Spleen (tissue), 11 donors: ENCODE measurements at regions not wholly inside any gene's neighbourhood (a gene's known extent, or its start where the extent isn't known, plus 50 kb on each side); places are given as distances from the start of the nearest gene placed in this dataset.

ENCODE experiments used
- DNase-seq: peaks from one replicate; pipeline ENCODE4 v3.0.0-alpha.2; 2020
- H3K27ac ChIP-seq, 8 donors: fragments of 200-600 bp; sonication (generic) in 7 of 8; 1 replicate in 4 of 8; 2 replicates in 4 of 8; pipeline versions ENCODE4 v1.5.0 to v1.8.0; 2016 to 2021; ENCODE audit warnings: inconsistent platforms in 4 of 8, mild to moderate bottlenecking in 4 of 8, moderate library complexity in 1 of 8
- H3K27me3 ChIP-seq, 7 donors: fragments of 200-600 bp; sonication (generic) in 6 of 7; replicated peaks in 1 of 7; 1 replicate in 4 of 7; 2 replicates in 3 of 7; pipeline versions ENCODE4 v1.5.0 to v1.8.0; 2016 to 2021; ENCODE audit warnings: inconsistent platforms in 3 of 7, mild to moderate bottlenecking in 1 of 7
- H3K36me3 ChIP-seq, 6 donors: fragments of 200-600 bp; sonication (generic) in 5 of 6; 1 replicate in 4 of 6; 2 replicates in 2 of 6; pipeline versions ENCODE4 v1.5.0 to v1.8.0; 2016 to 2021; ENCODE audit warnings: inconsistent platforms in 2 of 6
- H3K4me1 ChIP-seq, 6 donors: fragments of 200-600 bp; sonication (generic) in 5 of 6; 1 replicate in 3 of 6; 2 replicates in 3 of 6; pipeline versions ENCODE4 v1.5.0 to v1.8.0; 2016 to 2021; ENCODE audit warnings: inconsistent platforms in 3 of 6
- H3K4me3 ChIP-seq, 8 donors: fragments of 200-600 bp; sonication (generic) in 7 of 8; 1 replicate in 4 of 8; 2 replicates in 4 of 8; pipeline versions ENCODE4 v1.5.0 to v1.8.0; 2016 to 2021; ENCODE audit warnings: inconsistent platforms in 4 of 8, mild to moderate bottlenecking in 4 of 8, moderate library complexity in 2 of 8
- H3K9me3 ChIP-seq, 8 donors: fragments of 200-600 bp; sonication (generic) in 7 of 8; 1 replicate in 4 of 8; 2 replicates in 4 of 8; pipeline versions ENCODE4 v1.5.0 to v1.8.0; 2016 to 2021; ENCODE audit warnings: inconsistent platforms in 4 of 8
- CTCF ChIP-seq, 11 experiments: fragments of 200-600 bp in 7 of 11; fragments of 450-650 bp in 4 of 11; sonication (generic) in 4 of 11; IDR thresholded peaks in 8 of 11; conservative IDR thresholded peaks in 3 of 11; 1 replicate in 7 of 11; 2 replicates in 4 of 11; pipeline versions ENCODE4 v1.4.0 to v1.8.0; 2016 to 2021; ENCODE audit warnings: antibody characterized with exemption in 11 of 11, inconsistent platforms in 4 of 11, mild to moderate bottlenecking in 1 of 11
- POLR2A ChIP-seq, 3 donors: fragments of 450-650 bp; IDR thresholded peaks; one replicate each; pipeline ENCODE4 v1.5.1; 2017; ENCODE audit warnings: antibody characterized with exemption in 3 of 3, mild to moderate bottlenecking in 1 of 3
- POLR2AphosphoS5 ChIP-seq, 3 donors: sonication (generic); formaldehyde crosslinking; IDR thresholded peaks; one replicate each; pipeline ENCODE4 v1.5.1; 2017; ENCODE audit warnings: antibody characterized with exemption in 3 of 3
- WGBS, 5 donors: extraction: QIAGEN DNeasy Blood & Tissue Kit in 3 of 5; methylation state at CpG; one replicate each; pipeline versions ENCODE4 v1.1.5 to v1.1.7; 2013 to 2018; 5-methylcytosine and 5-hydroxymethylcytosine counted together
- intact Hi-C: fragments of 100-400 bp; cut with DNase I; formaldehyde crosslinking; loops from one replicate; pipeline ENCODE4 v1.15.0; 2023; ENCODE audit warnings: low total_unique reads
- donor health status: healthy with polysubstance abuse.
- donor health status: DM: no; HTN: no; CAD: no; lungs with moderate emphysema.
- donor health status: DM: no; HTN: no; CAD: no.
- donor health status: Bipolar disorder and iron deficiency.
- donor health status: healthy.
- donor health status: DM: no; HTN: no; CAD: no.
- donor health status: DM: yes; HTN: yes; CAD: no.

GRCh38 chr21:41655259-41655658 lies 111.6 kb downstream of the RIPK4 start:
- Histone ChIP-seq H3K36me3 (no peaks in the 10 kb centered on the region), H3K27ac (no peak overlapping the region), H3K27me3 (peaks cover 0 to 22% (median 0%) of the 10 kb centered on the region in 7 donors), H3K4me1 (peaks cover 0 to 15% (median 11%) of the 10 kb centered on the region in 6 donors), H3K9me3 (no peaks in the 10 kb centered on the region), H3K4me3 (no peak overlapping the region)
- TF ChIP-seq POLR2A (IDR thresholded peaks at IDR 0.05) (no peak), POLR2AphosphoS5 (IDR thresholded peaks at IDR 0.05) (no peak), CTCF (IDR thresholded peaks at IDR 0.05 in 8 of 11, conservative IDR thresholded peaks at IDR 0.05 in 3 of 11) (no peak)
- DNase-seq: no peak
- 52 to 77% (median 62%) methylated on average over 4 of the region's 4 CpGs for WGBS, 5 donors
- intact Hi-C loops: no loop called here

- TF ChIP-seq POLR2A (IDR thresholded peaks at IDR 0.05): no peak
- TF ChIP-seq POLR2AphosphoS5 (IDR thresholded peaks at IDR 0.05): no peak
- no peak for TF ChIP-seq CTCF (IDR thresholded peaks at IDR 0.05 in 8 of 11, conservative IDR thresholded peaks at IDR 0.05 in 3 of 11)
- peaks cover 0 to 11% (median 0%) of the 10 kb centered on the region in 7 donors for H3K27me3 ChIP-seq
- 87 to 98% (median 92%) methylated on average over 3 of the region's 3 CpGs for WGBS, 5 donors
- intact Hi-C loops: no loop called here
- H3K27ac ChIP-seq: no peak overlapping the region
- peaks cover 0 to 15% (median 11%) of the 10 kb centered on the region in 6 donors for H3K4me1 ChIP-seq
- no peaks in the 10 kb centered on the region for H3K36me3 ChIP-seq
- H3K4me3 ChIP-seq: no peak overlapping the region
- DNase-seq: no peak
- H3K9me3 ChIP-seq: no peaks in the 10 kb centered on the region
Observed at GRCh38 chr21:41653954-41654491, 112.8 kb downstream of the RIPK4 start.

DNA sequence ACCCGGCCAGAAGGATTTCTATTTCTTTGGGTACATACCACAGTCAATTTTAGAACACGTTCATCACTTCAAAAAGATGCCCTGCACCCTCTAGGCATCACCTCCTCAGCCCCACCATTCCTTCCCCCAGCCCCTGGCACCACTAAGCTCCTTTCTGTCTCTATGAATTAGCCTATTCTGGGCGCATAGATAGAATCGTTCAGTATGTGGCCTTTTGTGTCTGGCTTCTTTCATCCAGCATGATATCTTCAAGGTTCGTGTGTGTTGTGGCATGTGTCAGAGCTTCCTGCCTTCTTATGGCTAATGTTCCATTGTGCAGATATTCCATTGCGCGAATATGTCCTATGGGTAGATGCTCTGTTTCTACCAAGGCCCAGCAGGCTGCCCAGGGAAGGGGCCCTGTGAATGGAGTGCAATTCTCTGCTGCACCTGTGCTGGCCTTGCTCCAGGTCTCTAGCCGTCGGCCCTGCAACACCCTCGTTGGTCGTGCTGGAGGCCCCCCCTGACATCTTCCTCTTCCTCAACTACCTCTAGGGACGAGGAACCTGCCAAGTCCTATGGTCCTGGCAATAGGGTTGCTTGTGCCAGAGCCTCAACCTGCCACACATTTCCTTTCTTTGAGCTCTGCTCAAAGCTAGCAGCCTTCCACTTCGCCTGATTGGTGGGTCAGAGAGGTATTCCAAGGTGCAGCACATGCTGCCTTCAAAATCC lies 113.5 kb downstream of the RIPK4 start:
- intact Hi-C loops: no loop called here
- Histone ChIP-seq H3K9me3 (no peaks in the 10 kb centered on the region), H3K4me1 (peaks cover 0 to 15% (median 11%) of the 10 kb centered on the region in 6 donors), H3K36me3 (no peaks in the 10 kb centered on the region), H3K27me3 (peaks cover 0 to 11% (median 0%) of the 10 kb centered on the region in 7 donors), H3K27ac (no peak overlapping the region), H3K4me3 (no peak overlapping the region)
- peak; percentile 56 for DNase-seq
- TF ChIP-seq CTCF (IDR thresholded peaks at IDR 0.05 in 8 of 11, conservative IDR thresholded peaks at IDR 0.05 in 3 of 11): no peak
- TF ChIP-seq POLR2AphosphoS5 (IDR thresholded peaks at IDR 0.05): no peak
- TF ChIP-seq POLR2A (IDR thresholded peaks at IDR 0.05): no peak
- WGBS, 5 donors: 63 to 75% (median 71%) methylated on average over 13 of the region's 13 CpGs

DNA sequence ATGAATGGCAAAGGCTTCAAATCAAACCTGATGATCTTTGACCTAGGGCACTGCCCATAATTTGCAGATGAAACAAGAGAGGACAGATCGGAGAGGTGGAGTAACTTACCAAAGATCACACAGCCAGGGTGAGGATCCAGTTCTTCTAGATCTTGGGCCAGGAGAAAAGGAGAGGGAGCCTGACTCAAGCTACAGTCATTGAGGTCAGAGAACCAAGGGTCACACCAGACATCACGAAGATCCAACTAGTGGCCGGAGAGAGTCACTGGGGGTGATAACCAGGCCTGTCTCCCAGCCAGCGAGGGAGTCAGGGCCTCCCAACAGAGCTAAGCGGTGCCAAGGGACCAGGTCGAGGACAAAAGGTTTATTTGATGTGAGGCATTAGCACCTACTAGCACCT lies 115.0 kb downstream of the RIPK4 start:
- peaks cover 0 to 15% (median 11%) of the 10 kb centered on the region in 6 donors for H3K4me1 ChIP-seq
- H3K27me3 ChIP-seq: peaks cover 0 to 17% (median 0%) of the 10 kb centered on the region in 7 donors
- no peak for TF ChIP-seq POLR2AphosphoS5 (IDR thresholded peaks at IDR 0.05)
- intact Hi-C loops: no loop called here
- peak; percentile 31 for DNase-seq
- H3K27ac ChIP-seq: no peak overlapping the region
- H3K36me3 ChIP-seq: no peaks in the 10 kb centered on the region
- no peaks in the 10 kb centered on the region for H3K9me3 ChIP-seq
- H3K4me3 ChIP-seq: no peak overlapping the region
- WGBS, 5 donors: 72 to 88% (median 78%) methylated on average over 6 of the region's 6 CpGs
